Tibial nerve (tissue), 3 donors: ENCODE measurements at regions not wholly inside any gene's neighbourhood (a gene's known extent, or its start where the extent isn't known, plus 50 kb on each side); places are given as distances from the start of the nearest gene placed in this dataset.

ENCODE experiments used
- CTCF ChIP-seq, 5 experiments: fragments of 200-600 bp in 3 of 5; fragments of 450-650 bp in 2 of 5; sonication (generic) in 3 of 5; IDR thresholded peaks; one replicate each; pipeline ENCODE4 v1.5.1; 2016 to 2019; ENCODE audit warnings: antibody characterized with exemption in 5 of 5, mild to moderate bottlenecking in 3 of 5, moderate library complexity in 2 of 5
- POLR2A ChIP-seq, 2 donors: fragments of 450-650 bp; IDR thresholded peaks; one replicate each; pipeline ENCODE4 v1.6.1; 2017; ENCODE audit warnings: antibody characterized with exemption in 2 of 2, mild to moderate bottlenecking in 2 of 2, moderate library complexity in 2 of 2

GRCh38 chr2:228840113-228840742 lies 430.9 kb downstream of the PID1 start:
- TF ChIP-seq POLR2A (IDR thresholded peaks at IDR 0.05) (no peak), CTCF (IDR thresholded peaks at IDR 0.05) (no peak)
